ENCODE measurements at regions not wholly inside any gene's neighbourhood (a gene's known extent, or its start where the extent isn't known, plus 50 kb on each side); places are given as distances from the start of the nearest gene placed in this dataset.
"Not testable (repeated sequence)": the region's sequence is repeated elsewhere in the genome, so short reads cannot be mapped to it uniquely, and the experiment has no call there.

- no peaks in the 10 kb centered on the region for H3K27me3 Mint-ChIP-seq
- intact Hi-C loops (cut with micrococcal nuclease): no loop called here
- no peaks in the 10 kb centered on the region for H3K4me1 Mint-ChIP-seq (ENCODE audit: low read depth)
- ChIA-PET POLR2A (no interaction called here), CTCF (no interaction called here)
- ATAC-seq (no peak), DNase-seq (no peak)
- H3K4me3 Mint-ChIP-seq: no peak overlapping the region
- TF ChIP-seq, protein P1, sequence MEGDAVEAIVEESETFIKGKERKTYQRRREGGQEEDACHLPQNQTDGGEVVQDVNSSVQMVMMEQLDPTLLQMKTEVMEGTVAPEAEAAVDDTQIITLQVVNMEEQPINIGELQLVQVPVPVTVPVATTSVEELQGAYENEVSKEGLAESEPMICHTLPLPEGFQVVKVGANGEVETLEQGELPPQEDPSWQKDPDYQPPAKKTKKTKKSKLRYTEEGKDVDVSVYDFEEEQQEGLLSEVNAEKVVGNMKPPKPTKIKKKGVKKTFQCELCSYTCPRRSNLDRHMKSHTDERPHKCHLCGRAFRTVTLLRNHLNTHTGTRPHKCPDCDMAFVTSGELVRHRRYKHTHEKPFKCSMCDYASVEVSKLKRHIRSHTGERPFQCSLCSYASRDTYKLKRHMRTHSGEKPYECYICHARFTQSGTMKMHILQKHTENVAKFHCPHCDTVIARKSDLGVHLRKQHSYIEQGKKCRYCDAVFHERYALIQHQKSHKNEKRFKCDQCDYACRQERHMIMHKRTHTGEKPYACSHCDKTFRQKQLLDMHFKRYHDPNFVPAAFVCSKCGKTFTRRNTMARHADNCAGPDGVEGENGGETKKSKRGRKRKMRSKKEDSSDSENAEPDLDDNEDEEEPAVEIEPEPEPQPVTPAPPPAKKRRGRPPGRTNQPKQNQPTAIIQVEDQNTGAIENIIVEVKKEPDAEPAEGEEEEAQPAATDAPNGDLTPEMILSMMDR (IDR thresholded peaks at IDR 0.05): no peak
- peaks cover 4% of the 10 kb centered on the region for H3K36me3 Mint-ChIP-seq (ENCODE audit: low read depth)
- H3K27ac Mint-ChIP-seq: no peak overlapping the region
- H3K9me3 Mint-ChIP-seq: peaks cover 21% of the 10 kb centered on the region
Measured at GRCh38 chr10:57035310-57035709, 674.3 kb upstream of the ZWINT start.

GRCh38 chr10:57032301-57032700 is 671.2 kb upstream of the ZWINT start:
- DNase-seq; H3K27ac Mint-ChIP-seq; POLR2A ChIA-PET; intact Hi-C loops (cut with micrococcal nuclease); H3K4me3 Mint-ChIP-seq; H3K36me3 Mint-ChIP-seq (ENCODE audit: low read depth); ATAC-seq; H3K27me3 Mint-ChIP-seq; H3K4me1 Mint-ChIP-seq (ENCODE audit: low read depth); CTCF ChIA-PET: not testable (repeated sequence)
- peaks cover 22% of the 10 kb centered on the region for H3K9me3 Mint-ChIP-seq

GRCh38 chr10:57031346-57031745 is 670.3 kb upstream of the ZWINT start:
- Mint-ChIP-seq H3K27ac (no peak overlapping the region), H3K4me1 (ENCODE audit: low read depth) (no peaks in the 10 kb centered on the region), H3K27me3 (no peaks in the 10 kb centered on the region), H3K4me3 (no peak overlapping the region), H3K9me3 (peaks cover 20% of the 10 kb centered on the region), H3K36me3 (ENCODE audit: low read depth) (peaks cover 4% of the 10 kb centered on the region)
- TF ChIP-seq, protein P1 (IDR thresholded peaks at IDR 0.05): no peak
- intact Hi-C loops (cut with micrococcal nuclease): no loop called here
- POLR2A ChIA-PET: no interaction called here
- CTCF ChIA-PET: no interaction called here
- ATAC-seq (no peak), DNase-seq (no peak)

DNA sequence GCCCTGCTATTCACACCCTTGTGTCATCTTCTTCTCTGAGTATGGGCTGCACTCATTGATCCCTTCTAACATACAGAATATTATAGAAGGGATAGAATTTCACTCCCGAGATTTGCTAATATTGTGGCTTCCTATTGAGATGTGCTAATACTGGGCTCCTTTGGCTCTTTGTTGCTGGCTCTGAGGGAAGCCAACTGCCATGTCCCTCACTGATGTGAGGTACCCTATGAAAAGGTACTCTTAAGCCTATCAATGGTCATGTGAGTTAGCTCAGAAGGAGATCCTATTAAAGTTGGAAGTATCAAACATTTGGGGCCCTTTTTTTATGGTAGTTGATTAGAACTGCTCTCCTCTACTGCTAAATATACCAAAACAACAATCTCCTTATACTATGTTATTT is 665.2 kb upstream of the ZWINT start:
- DNase-seq (no peak), ATAC-seq (no peak)
- Mint-ChIP-seq H3K4me3 (no peak overlapping the region), H3K27ac (no peak overlapping the region), H3K27me3 (no peaks in the 10 kb centered on the region), H3K9me3 (peaks cover 17% of the 10 kb centered on the region), H3K36me3 (ENCODE audit: low read depth) (peaks cover 1% of the 10 kb centered on the region), H3K4me1 (ENCODE audit: low read depth) (no peaks in the 10 kb centered on the region)
- POLR2A ChIA-PET: no interaction called here
- intact Hi-C loops (cut with micrococcal nuclease): no loop called here
- TF ChIP-seq, protein P1 (IDR thresholded peaks at IDR 0.05): no peak
- CTCF ChIA-PET: no interaction called here

- TF ChIP-seq, protein P1 (IDR thresholded peaks at IDR 0.05): no peak
- no peak for ATAC-seq
- Mint-ChIP-seq H3K4me1 (ENCODE audit: low read depth) (no peaks in the 10 kb centered on the region), H3K36me3 (ENCODE audit: low read depth) (no peaks in the 10 kb centered on the region), H3K9me3 (peaks cover 9% of the 10 kb centered on the region), H3K4me3 (no peak overlapping the region), H3K27me3 (no peaks in the 10 kb centered on the region), H3K27ac (no peak overlapping the region)
- intact Hi-C loops (cut with micrococcal nuclease): no loop called here
- no peak for DNase-seq
- ChIA-PET POLR2A (no interaction called here), CTCF (no interaction called here)
Measured at GRCh38 chr10:57023626-57024025, 662.6 kb upstream of the ZWINT start.

- intact Hi-C loops (cut with micrococcal nuclease): no loop called here
- no peak for ATAC-seq
- peaks cover 16% of the 10 kb centered on the region for H3K9me3 Mint-ChIP-seq
- no peak overlapping the region for H3K27ac Mint-ChIP-seq
- no peaks in the 10 kb centered on the region for H3K36me3 Mint-ChIP-seq (ENCODE audit: low read depth)
- no peaks in the 10 kb centered on the region for H3K4me1 Mint-ChIP-seq (ENCODE audit: low read depth)
- no peaks in the 10 kb centered on the region for H3K27me3 Mint-ChIP-seq
- TF ChIP-seq, protein P1 (IDR thresholded peaks at IDR 0.05): no peak
- CTCF ChIA-PET: no interaction called here
- H3K4me3 Mint-ChIP-seq: no peak overlapping the region
- POLR2A ChIA-PET: no interaction called here
- DNase-seq: no peak
Measured at GRCh38 chr10:57018452-57018851, 657.4 kb upstream of the ZWINT start.

All from activated CD8-positive, alpha-beta T cell treated with anti-CD3 and anti-CD28 coated beads for 36 hours (primary cell).